Loucy (cell line): ENCODE measurements at regions not wholly inside any gene's neighbourhood (a gene's known extent, or its start where the extent isn't known, plus 50 kb on each side); places are given as distances from the start of the nearest gene placed in this dataset.
"Not testable (repeated sequence)": the region's sequence is repeated elsewhere in the genome, so short reads cannot be mapped to it uniquely, and the experiment has no call there.

Experiments used
- H2AFZ ChIP-seq: fragments of 200-600 bp; sonication (generic); 2 replicates; pipeline ENCODE4 v1.6.0; 2016; ENCODE audit warnings: antibody characterized with exemption, mild to moderate bottlenecking, low read length, moderate library complexity
- H3F3A ChIP-seq: fragments of 200-600 bp; 2 replicates; pipeline ENCODE4 v1.6.0; 2016; ENCODE audit warnings: antibody characterized with exemption, low read depth, mild to moderate bottlenecking
- H3K27me3 ChIP-seq: fragments of 200-600 bp; sonication (generic); 2 replicates; pipeline ENCODE4 v1.6.1; 2014; ENCODE audit warnings: low read length, mild to moderate bottlenecking; ENCODE audit not compliant: insufficient read depth, poor library complexity, severe bottlenecking
- H3K36me3 ChIP-seq: fragments of 200-600 bp; sonication (generic); 2 replicates; pipeline ENCODE4 v1.6.1; 2016; ENCODE audit warnings: low read length; ENCODE audit not compliant: insufficient read depth
- H3K4me1 ChIP-seq: fragments of 200-600 bp; sonication (generic); 2 replicates; pipeline ENCODE4 v1.5.1; 2014; ENCODE audit warnings: low read length, mild to moderate bottlenecking; ENCODE audit not compliant: insufficient read depth, poor library complexity, severe bottlenecking
- H3K4me2 ChIP-seq: fragments of 200-600 bp; sonication (generic); 2 replicates; pipeline ENCODE4 v1.6.0; 2014; ENCODE audit warnings: antibody characterized with exemption, low read length, low read depth, mild to moderate bottlenecking; ENCODE audit not compliant: poor library complexity, severe bottlenecking
- H3K4me3 ChIP-seq: fragments of 200-600 bp; sonication (generic); 2 replicates; pipeline ENCODE4 v1.5.1; 2014; ENCODE audit warnings: low read length, mild to moderate bottlenecking, mixed read lengths; ENCODE audit not compliant: poor library complexity, severe bottlenecking
- H3K79me2 ChIP-seq: fragments of 200-600 bp; sonication (generic); 2 replicates; pipeline ENCODE4 v1.6.1; 2014; ENCODE audit warnings: low read length; ENCODE audit not compliant: insufficient read depth
- H3K9ac ChIP-seq: fragments of 200-600 bp; sonication (generic); 2 replicates; pipeline ENCODE4 v1.6.0; 2014; ENCODE audit warnings: mild to moderate bottlenecking, low read depth, low read length, moderate library complexity; ENCODE audit not compliant: poor library complexity, severe bottlenecking
- H3K9me2 ChIP-seq: fragments of 200-600 bp; sonication (generic); replicated peaks from 2 replicates; pipeline ENCODE4 v1.6.1; 2016; ENCODE audit warnings: low read depth, low read length, mixed read lengths
- H3K9me3 ChIP-seq: fragments of 200-600 bp; sonication (generic); 2 replicates; pipeline ENCODE4 v1.6.1; 2014; ENCODE audit warnings: mild to moderate bottlenecking, antibody characterized with exemption, low read length, low read depth; ENCODE audit not compliant: insufficient read depth
- H4K20me1 ChIP-seq: fragments of 200-600 bp; sonication (generic); 2 replicates; pipeline ENCODE4 v1.6.0; 2014; ENCODE audit warnings: antibody characterized with exemption, low read length, mild to moderate bottlenecking; ENCODE audit not compliant: insufficient read depth, poor library complexity, severe bottlenecking

DNA sequence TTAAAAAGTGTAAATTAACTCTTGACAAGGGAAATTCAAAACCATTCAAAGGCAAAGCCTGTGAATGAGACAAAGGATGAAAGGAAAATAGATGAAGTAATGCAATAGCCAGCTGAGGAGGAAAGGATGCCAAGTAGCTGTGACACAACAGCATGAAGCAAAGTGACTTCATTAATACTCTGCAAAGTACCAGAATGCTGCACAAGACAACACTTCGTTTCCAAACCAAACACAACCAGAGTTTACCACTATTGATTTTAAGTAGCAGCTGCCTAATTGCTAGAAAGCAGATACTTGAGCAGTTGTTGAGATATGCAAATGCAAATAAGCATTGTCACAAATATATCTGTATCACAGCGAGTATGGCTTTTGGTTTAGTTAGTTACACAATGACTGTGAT, 54.7 kb upstream of the POMZP3 start:
- H3K9ac ChIP-seq, H4K20me1 ChIP-seq, H3K4me3 ChIP-seq, H2AFZ ChIP-seq, H3K9me2 ChIP-seq, H3K79me2 ChIP-seq, H3K4me1 ChIP-seq, H3K27me3 ChIP-seq, H3K36me3 ChIP-seq, H3K9me3 ChIP-seq, H3K4me2 ChIP-seq, H3F3A ChIP-seq: not testable (repeated sequence)

DNA sequence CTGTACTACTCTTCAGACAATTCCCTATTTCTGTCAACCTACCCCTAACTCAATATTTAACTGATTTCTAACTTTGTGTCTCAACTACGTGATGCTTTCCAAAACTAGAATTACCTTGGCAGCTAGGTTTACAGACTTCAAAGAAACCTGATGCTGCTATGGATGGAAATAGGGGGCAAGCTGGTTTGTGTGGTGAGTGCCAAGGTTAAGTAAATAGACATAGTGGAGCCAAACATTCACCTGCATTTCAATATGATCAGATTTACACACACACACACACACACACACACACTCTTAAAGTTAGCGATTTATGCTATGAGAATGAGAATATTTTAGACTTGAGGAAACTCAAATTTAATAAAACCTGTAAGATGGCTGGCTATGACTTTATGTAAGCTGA, 52.1 kb upstream of the POMZP3 start:
- not testable (repeated sequence) for H3K4me3 ChIP-seq, H3F3A ChIP-seq, H3K79me2 ChIP-seq, H4K20me1 ChIP-seq, H3K27me3 ChIP-seq, H3K9me2 ChIP-seq, H3K9me3 ChIP-seq, H2AFZ ChIP-seq, H3K36me3 ChIP-seq, H3K4me2 ChIP-seq, H3K9ac ChIP-seq, H3K4me1 ChIP-seq

DNA sequence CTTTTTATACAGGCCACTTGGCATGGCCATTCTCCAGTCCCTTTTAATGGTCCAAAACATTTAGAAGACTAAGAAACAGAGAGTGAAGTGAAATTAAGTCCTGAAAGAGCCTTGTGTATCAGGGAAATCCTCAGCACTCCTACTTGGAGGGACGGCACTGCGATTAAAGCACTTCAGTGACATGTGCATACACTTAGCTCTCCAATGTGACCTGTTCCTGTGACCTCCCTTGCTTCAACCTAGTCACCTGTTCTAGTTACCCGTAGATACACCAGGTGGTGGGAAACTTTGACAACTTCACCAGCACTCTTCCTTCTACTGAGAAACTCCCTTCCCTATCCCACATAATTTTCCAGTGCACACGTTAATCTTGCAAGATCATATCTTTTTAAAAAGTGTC, 51.4 kb upstream of the POMZP3 start:
- H3K36me3 ChIP-seq, H4K20me1 ChIP-seq, H3K79me2 ChIP-seq, H3K9me3 ChIP-seq, H3K4me3 ChIP-seq, H3K4me1 ChIP-seq, H3K4me2 ChIP-seq, H3K9me2 ChIP-seq, H2AFZ ChIP-seq, H3K9ac ChIP-seq, H3K27me3 ChIP-seq, H3F3A ChIP-seq: not testable (repeated sequence)

DNA sequence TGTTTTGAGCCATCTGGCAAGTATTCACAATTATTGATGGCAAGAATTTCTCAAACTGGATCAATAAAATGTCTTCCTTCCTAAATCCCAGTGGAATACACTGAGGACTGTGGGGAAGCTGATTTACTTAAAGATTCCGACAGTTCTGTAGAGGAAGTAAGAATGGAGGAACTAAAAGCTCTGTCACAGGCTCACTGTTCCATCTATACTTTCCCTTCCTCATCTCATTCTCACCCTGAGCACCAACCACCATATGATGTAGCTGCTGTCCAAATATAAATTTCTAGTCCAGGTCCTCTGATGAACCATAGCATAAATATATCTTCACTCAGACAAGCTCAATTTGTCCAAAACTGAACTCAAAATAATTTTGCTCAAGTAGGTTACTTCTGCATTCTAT, 49.8 kb upstream of the POMZP3 start:
- not testable (repeated sequence) for H3K27me3 ChIP-seq, H4K20me1 ChIP-seq, H3K4me3 ChIP-seq, H3F3A ChIP-seq, H3K4me2 ChIP-seq, H2AFZ ChIP-seq, H3K9me2 ChIP-seq, H3K36me3 ChIP-seq, H3K9me3 ChIP-seq, H3K4me1 ChIP-seq, H3K79me2 ChIP-seq, H3K9ac ChIP-seq
